Endothelial cell of umbilical vein (primary cell): ENCODE measurements at regions not wholly inside any gene's neighbourhood (a gene's known extent, or its start where the extent isn't known, plus 50 kb on each side); places are given as distances from the start of the nearest gene placed in this dataset.

Source experiments
- BruUV-seq: library from RNA; stranded (reverse); fragments of 400-500 nt; replicated peaks from 2 replicates; lab custom pipeline; 2021; lab: Mats Ljungman, UMichigan
- CTCF ChIA-PET: fragments of 300-600, 350-600 bp; sonication (Branson Sonifier 250); formaldehyde crosslinking; loops from one replicate; lab custom pipeline; 2021; ENCODE audit warnings: antibody characterized with exemption, inconsistent platforms; lab: Charles Lee
- POLR2A ChIA-PET: fragments of 300-600, 350-600 bp; sonication (Branson Sonifier 250); formaldehyde crosslinking; loops from one replicate; lab custom pipeline; 2021; ENCODE audit warnings: antibody characterized with exemption, inconsistent platforms; lab: Charles Lee
- DNase-seq: peaks from one replicate; pipeline ENCODE4 v3.0.0-alpha.2; 2011; ENCODE audit warnings: low read depth, low spot score
- FAIRE-seq: peaks from 2 replicates; lab custom pipeline; 2011; peaks lifted over from hg19 to GRCh38; lab: Jason Lieb, UNC
- H2AFZ ChIP-seq: 2 replicates; pipeline ENCODE4 v1.6.0; 2012; ENCODE audit warnings: low read depth, low read length, control low read depth, inconsistent platforms
- H3K27ac ChIP-seq: 2 replicates; pipeline ENCODE4 v1.5.1; 2011; ENCODE audit warnings: low read depth, mild to moderate bottlenecking, control low read depth, low read length, moderate library complexity; ENCODE audit not compliant: insufficient read depth
- H3K27me3 ChIP-seq, 2 experiments: 2 replicates each; pipeline versions ENCODE4 v1.6.0 to v1.6.1; 2011; ENCODE audit warnings: low read length in 2 of 2, mixed read lengths in 1 of 2; ENCODE audit not compliant: control insufficient read depth in 2 of 2, insufficient read depth in 2 of 2
- H3K36me3 ChIP-seq, 2 experiments: 2 replicates in 1 of 2; 3 replicates in 1 of 2; pipeline ENCODE4 v1.5.1; 2011; ENCODE audit warnings: low read length in 2 of 2, mild to moderate bottlenecking in 1 of 2, moderate library complexity in 1 of 2; ENCODE audit not compliant: control insufficient read depth in 2 of 2, insufficient read depth in 2 of 2; ENCODE audit errors: extremely low read depth in 1 of 2
- H3K4me1 ChIP-seq: 3 replicates; pipeline ENCODE4 v1.5.1; 2011; ENCODE audit warnings: mild to moderate bottlenecking, low read length; ENCODE audit not compliant: control insufficient read depth, insufficient read depth; ENCODE audit errors: extremely low read depth
- H3K4me2 ChIP-seq: 2 replicates; pipeline ENCODE4 v1.6.1; 2011; ENCODE audit warnings: low read length, control low read depth, mixed read lengths; ENCODE audit not compliant: insufficient read depth
- H3K4me3 ChIP-seq, 3 experiments: fragments of 200-600 bp in 1 of 3; sonication (generic), shearing (Covaris generic) in 1 of 3; replicated peaks in 1 of 3; 2 replicates each; pipeline ENCODE4 v1.5.1; 2011 to 2016; ENCODE audit warnings: control low read depth in 3 of 3, low read length in 3 of 3, mild to moderate bottlenecking in 2 of 3, inconsistent platforms in 1 of 3, low read depth in 1 of 3, moderate library complexity in 1 of 3; ENCODE audit not compliant: insufficient read depth in 1 of 3
- H3K79me2 ChIP-seq: 2 replicates; pipeline ENCODE4 v1.6.0; 2012; ENCODE audit warnings: low read length, inconsistent platforms; ENCODE audit not compliant: control insufficient read depth, insufficient read depth
- H3K9ac ChIP-seq: replicated peaks from 2 replicates; pipeline ENCODE3; 2011; ENCODE audit warnings: low read length, control low read depth; ENCODE audit not compliant: insufficient read depth; ENCODE audit errors: extremely low read depth
- H3K9me1 ChIP-seq: replicated peaks from 3 replicates; pipeline ENCODE4 v1.6.0; 2011; ENCODE audit warnings: mild to moderate bottlenecking, low read length; ENCODE audit not compliant: control insufficient read depth, insufficient read depth; ENCODE audit errors: extremely low read depth
- H3K9me3 ChIP-seq: replicated peaks from 2 replicates; pipeline ENCODE4 v1.5.1; 2012; ENCODE audit warnings: low read length, inconsistent platforms; ENCODE audit not compliant: control insufficient read depth, insufficient read depth
- H4K20me1 ChIP-seq: replicated peaks from 2 replicates; pipeline ENCODE3; 2011; ENCODE audit warnings: mild to moderate bottlenecking, low read length; ENCODE audit not compliant: control insufficient read depth, insufficient read depth; ENCODE audit errors: extremely low read depth
- EZH2 ChIP-seq: IDR thresholded peaks from 2 replicates; pipeline ENCODE4 v1.6.1; 2012; ENCODE audit warnings: borderline replicate concordance, low read depth, mild to moderate bottlenecking, moderate library complexity, low read length, inconsistent platforms; ENCODE audit not compliant: severe bottlenecking
- FOS ChIP-seq: IDR thresholded peaks from 2 replicates; pipeline ENCODE4 v1.6.1; 2011; ENCODE audit warnings: mild to moderate bottlenecking, low read length, moderate library complexity, borderline replicate concordance; ENCODE audit not compliant: insufficient read depth
- GATA2 ChIP-seq: IDR thresholded peaks from 2 replicates; pipeline ENCODE4 v1.7.0; 2011; ENCODE audit warnings: low read depth, mild to moderate bottlenecking, moderate library complexity, mixed read lengths, low read length; ENCODE audit not compliant: insufficient read length, insufficient read depth
- JUN ChIP-seq: IDR thresholded peaks from 2 replicates; pipeline ENCODE4 v1.6.1; 2011; ENCODE audit warnings: borderline replicate concordance, low read depth; ENCODE audit not compliant: insufficient read length, insufficient read depth
- MYC ChIP-seq: IDR thresholded peaks from one replicate; pipeline ENCODE4 v1.6.1; 2011; ENCODE audit warnings: mild to moderate bottlenecking, low read depth, low read length
- POLR2A ChIP-seq: IDR thresholded peaks from 2 replicates; pipeline ENCODE4 v1.6.1; 2012; ENCODE audit warnings: low read depth, mild to moderate bottlenecking, control low read depth, low read length
- POLR2AphosphoS5 ChIP-seq: IDR thresholded peaks from 2 replicates; pipeline ENCODE4 v1.6.1; 2012; ENCODE audit warnings: low read depth, mild to moderate bottlenecking, control low read depth, low read length, moderate library complexity; ENCODE audit not compliant: insufficient read depth
- dilution Hi-C: fragments of 300-500 bp; cut with MboI; formaldehyde crosslinking; loops from one replicate; pipeline ENCODE4 v1.15.0; 2019; ENCODE audit warnings: low sequenced_read_pairs; ENCODE audit not compliant: extremely low pct_ligation_motif_present
- intact Hi-C: fragments of 100-400 bp; cut with micrococcal nuclease; formaldehyde crosslinking; loops from one replicate; pipeline ENCODE4 v1.10.0; 2022
- TF ChIP-seq, protein P1 (sequence below), 2 donors: IDR thresholded peaks; 1 replicate in 1 of 2; 2 replicates in 1 of 2; pipeline ENCODE4 v1.5.1; 2011; ENCODE audit warnings: low read length in 2 of 2, mild to moderate bottlenecking in 2 of 2, moderate library complexity in 2 of 2, control low read depth in 1 of 2, inconsistent platforms in 1 of 2, low read depth in 1 of 2; ENCODE audit not compliant: insufficient read depth in 1 of 2; ENCODE audit errors: extremely low read depth in 1 of 2
- TF ChIP-seq, protein P2 (sequence below): IDR thresholded peaks from 2 replicates; pipeline ENCODE4 v1.6.1; 2011; ENCODE audit not compliant: insufficient read depth, insufficient read length

DNA sequence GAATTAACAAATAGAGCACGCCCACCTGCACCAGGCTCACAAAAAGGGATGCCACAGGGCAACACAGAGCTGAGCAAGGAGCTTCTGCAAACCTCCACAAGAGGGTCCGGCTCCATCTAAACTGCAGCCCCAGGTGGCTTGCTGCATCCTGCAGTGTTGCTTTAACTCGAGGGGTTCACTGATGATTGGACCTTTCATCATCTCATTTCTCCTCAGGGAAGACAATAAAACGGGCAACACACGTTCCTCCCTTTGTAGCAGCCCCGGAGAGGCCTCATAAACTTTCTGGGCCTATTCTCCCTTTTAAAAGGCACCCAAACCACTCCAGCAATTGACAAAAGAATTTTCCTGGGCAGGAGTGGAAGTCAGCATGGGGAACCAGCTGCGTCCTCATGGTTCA lies 161.5 kb upstream of the CDH4 start:
- dilution Hi-C loops (no loop called here), intact Hi-C loops (no loop called here)
- H3K9me3 ChIP-seq, result peaks cover 6% of the 10 kb centered on the region
- no peaks in the 10 kb centered on the region for H3K36me3 ChIP-seq
- H3K4me2 ChIP-seq, result no peak overlapping the region
- no peaks in the 10 kb centered on the region for H3K9me1 ChIP-seq
- no peaks in the 10 kb centered on the region for H4K20me1 ChIP-seq
- H3K4me1 ChIP-seq, result no peaks in the 10 kb centered on the region
- H3K27me3 ChIP-seq, result no peaks in the 10 kb centered on the region
- H3K4me3 ChIP-seq, result no peak overlapping the region
- no peaks in the 10 kb centered on the region for H3K79me2 ChIP-seq
- no TSS peak for BruUV-seq
- TF ChIP-seq MYC (no peak), POLR2AphosphoS5 (no peak), POLR2A (no peak), EZH2 (no peak), JUN (no peak), FOS (no peak), GATA2 (no peak)
- TF ChIP-seq, protein P1, sequence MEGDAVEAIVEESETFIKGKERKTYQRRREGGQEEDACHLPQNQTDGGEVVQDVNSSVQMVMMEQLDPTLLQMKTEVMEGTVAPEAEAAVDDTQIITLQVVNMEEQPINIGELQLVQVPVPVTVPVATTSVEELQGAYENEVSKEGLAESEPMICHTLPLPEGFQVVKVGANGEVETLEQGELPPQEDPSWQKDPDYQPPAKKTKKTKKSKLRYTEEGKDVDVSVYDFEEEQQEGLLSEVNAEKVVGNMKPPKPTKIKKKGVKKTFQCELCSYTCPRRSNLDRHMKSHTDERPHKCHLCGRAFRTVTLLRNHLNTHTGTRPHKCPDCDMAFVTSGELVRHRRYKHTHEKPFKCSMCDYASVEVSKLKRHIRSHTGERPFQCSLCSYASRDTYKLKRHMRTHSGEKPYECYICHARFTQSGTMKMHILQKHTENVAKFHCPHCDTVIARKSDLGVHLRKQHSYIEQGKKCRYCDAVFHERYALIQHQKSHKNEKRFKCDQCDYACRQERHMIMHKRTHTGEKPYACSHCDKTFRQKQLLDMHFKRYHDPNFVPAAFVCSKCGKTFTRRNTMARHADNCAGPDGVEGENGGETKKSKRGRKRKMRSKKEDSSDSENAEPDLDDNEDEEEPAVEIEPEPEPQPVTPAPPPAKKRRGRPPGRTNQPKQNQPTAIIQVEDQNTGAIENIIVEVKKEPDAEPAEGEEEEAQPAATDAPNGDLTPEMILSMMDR (IDR thresholded peaks at IDR 0.05; ENCODE audit: extremely low read depth in 1 of 2, insufficient read depth in 1 of 2, low read depth in 1 of 2, low read length in 2 of 2), result no peak
- TF ChIP-seq, protein P2, sequence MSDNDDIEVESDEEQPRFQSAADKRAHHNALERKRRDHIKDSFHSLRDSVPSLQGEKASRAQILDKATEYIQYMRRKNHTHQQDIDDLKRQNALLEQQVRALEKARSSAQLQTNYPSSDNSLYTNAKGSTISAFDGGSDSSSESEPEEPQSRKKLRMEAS, result no peak
- FAIRE-seq (no peak), DNase-seq (no peak)
- no peak overlapping the region for H3K9ac ChIP-seq
- ChIA-PET POLR2A (no interaction called here), CTCF (no interaction called here)
- H2AFZ ChIP-seq, result no peak overlapping the region
- no peak overlapping the region for H3K27ac ChIP-seq
